HG03064 (cell line): ENCODE measurements at regions not wholly inside any gene's neighbourhood (a gene's known extent, or its start where the extent isn't known, plus 50 kb on each side); places are given as distances from the start of the nearest gene placed in this dataset.
"Not testable (repeated sequence)": the region's sequence is repeated elsewhere in the genome, so short reads cannot be mapped to it uniquely, and the experiment has no call there.

Experiments used
- ATAC-seq: cut with Tn5 transposase; IDR thresholded peaks from one replicate; pipeline ENCODE4 v1.9.1; 2021; ENCODE audit warnings: low read depth; ENCODE audit not compliant: unreplicated experiment

DNA sequence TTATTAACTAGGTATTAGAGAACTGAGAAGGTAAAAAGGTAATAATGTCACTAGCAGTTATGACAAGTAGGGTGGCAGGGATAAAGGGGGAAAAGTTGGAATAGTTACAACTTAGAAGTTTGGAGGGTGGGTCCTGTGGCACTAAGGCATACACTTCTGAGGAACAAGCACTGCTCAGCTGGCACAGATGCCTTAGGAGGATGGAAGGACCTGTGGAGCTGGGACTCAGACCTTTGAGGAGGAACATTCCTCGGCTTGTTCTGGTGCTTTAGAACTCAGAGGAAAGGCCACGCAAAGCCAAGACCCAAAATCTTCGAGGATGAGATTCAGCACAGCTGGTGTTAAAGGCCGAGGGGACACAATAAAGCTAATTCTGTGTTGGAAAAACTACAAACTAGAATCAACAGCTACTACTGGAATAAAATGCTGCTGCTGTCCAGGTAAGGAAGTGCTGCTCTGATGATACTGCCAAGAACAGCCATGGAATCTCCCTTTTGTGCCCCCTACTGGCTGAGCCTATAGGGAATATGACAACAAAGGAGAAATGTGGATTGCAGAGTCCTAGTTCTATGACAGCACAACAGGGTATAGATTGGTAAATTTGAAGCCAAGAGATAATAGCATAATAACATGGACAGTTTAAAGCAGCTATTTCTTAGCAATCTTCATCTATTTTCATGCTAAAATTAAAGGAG is 126.7 kb downstream of the SLC25A46 start:
- ATAC-seq = no peak

GRCh38 chr5:110869927-110870326 is 131.1 kb downstream of the SLC25A46 start:
- ATAC-seq = no peak

DNA sequence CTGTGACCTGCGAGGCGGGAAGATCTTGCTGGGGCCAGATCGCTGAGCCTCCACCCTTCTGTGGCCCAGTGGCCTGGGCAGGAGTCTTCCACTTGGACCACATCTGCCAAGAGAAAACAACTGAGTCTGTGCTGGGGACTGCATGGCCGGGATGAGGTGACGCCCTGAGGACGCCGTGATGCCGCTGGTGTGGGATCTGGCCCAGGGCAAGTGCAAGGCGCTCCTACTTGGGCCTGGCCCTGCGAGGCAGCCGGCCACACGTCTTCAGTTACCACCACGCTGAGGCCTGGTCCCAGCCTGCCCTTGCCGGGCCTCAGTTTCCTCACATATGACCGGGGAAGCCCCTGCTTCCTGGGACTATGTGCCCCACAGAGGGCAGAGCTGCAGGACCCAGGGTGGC is 133.4 kb downstream of the SLC25A46 start:
- ATAC-seq = no peak

DNA sequence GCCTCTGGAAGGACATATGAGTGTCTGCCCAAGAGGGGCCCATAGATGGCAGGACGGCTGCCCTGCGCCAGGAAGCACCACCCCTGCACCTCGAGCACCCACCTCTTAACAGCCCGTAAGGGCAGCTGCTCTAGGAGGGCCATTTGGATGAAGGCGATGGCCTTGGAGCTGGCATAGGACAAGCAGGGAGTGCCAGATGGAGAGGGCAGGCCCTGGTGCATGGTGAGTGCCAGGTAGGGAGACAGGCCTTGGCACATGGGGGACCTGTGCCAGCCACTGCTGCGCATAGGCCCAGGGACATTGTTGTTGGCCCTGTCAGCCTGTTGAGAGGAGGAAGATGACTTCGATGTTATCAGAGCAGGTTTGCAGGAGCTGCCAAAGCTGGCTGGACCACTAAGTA is 134.2 kb downstream of the SLC25A46 start:
- ATAC-seq = no peak

- no peak for ATAC-seq
Measured at GRCh38 chr5:110873773-110874437, 135.1 kb downstream of the SLC25A46 start.

GRCh38 chr5:110875115-110875514 is 136.3 kb downstream of the SLC25A46 start:
- ATAC-seq = not testable (repeated sequence)

DNA sequence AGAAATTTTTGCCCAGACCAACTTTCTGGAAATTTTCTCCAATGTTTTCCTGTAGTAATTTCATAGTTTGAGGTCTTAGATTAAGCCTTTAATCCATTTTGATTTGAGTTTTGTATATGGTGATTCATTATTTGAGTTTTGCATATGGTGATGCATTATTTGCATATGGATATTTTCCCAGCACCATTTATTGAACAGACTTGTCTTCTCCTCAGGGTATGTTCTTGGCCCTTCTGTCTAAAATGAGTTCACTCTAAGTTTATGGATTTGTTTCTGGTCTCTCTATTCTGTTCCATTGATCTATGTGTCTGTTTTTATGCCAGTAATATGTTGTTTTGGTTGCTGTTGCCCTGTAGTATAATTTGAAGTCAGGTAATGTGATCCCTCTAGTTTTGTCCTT is 139.3 kb downstream of the SLC25A46 start:
- ATAC-seq = no peak

GRCh38 chr5:110879675-110880074 is 140.9 kb downstream of the SLC25A46 start:
- no peak for ATAC-seq

- no peak for ATAC-seq
Measured at GRCh38 chr5:110880413-110880812, 141.6 kb downstream of the SLC25A46 start.

- ATAC-seq = no peak
Measured at GRCh38 chr5:110884005-110884404, 145.2 kb downstream of the SLC25A46 start.

DNA sequence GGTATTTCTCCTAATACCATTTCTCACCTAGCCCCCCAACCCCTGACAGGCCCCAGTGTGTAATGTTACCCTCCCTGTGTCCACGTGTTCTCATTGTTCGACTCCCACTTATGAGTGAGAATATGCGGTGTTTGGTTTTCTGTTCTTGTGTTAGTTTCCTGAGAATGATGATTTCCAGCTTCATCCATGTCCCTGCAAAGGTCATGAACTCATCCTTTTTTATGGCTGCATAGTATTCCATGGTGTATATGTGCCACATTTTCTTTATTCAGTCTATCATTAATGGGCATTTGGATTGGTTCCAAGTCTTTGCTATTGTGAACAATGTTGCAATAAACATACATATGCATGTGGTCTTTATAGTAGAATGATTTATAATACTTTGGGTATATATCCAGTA is 148.4 kb downstream of the SLC25A46 start:
- not testable (repeated sequence) for ATAC-seq

DNA sequence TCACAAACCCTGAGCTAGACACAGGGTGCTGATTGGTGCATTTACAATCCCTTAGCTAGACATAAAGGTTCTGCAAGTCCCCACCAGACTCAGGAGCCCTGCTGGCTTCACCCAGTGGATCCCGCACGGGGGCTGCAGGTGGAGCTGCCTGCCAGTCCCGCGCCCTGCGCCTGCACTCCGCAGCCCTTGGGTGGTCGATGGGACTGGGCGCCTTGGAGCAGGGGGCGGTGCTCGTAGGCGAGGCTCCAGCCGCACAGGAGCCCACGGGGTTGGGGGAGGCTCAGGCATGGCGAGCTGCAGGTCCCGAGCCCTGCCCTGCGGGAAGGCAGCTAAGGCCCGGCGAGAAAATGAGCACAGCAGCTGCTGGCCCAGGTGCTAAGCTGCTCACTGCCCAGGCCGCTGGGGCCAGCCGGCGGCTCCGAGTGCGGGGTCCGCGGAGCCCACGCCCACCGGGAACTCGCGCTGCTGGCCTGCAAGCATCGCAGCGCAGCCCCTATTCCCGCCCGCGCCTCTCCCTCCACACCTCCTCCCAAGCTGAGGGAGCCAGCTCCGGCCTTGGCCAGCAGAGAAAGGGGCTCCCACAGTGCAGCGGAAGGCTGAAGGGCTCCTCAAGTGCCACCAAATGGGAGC is 155.2 kb downstream of the SLC25A46 start:
- not testable (repeated sequence) for ATAC-seq

DNA sequence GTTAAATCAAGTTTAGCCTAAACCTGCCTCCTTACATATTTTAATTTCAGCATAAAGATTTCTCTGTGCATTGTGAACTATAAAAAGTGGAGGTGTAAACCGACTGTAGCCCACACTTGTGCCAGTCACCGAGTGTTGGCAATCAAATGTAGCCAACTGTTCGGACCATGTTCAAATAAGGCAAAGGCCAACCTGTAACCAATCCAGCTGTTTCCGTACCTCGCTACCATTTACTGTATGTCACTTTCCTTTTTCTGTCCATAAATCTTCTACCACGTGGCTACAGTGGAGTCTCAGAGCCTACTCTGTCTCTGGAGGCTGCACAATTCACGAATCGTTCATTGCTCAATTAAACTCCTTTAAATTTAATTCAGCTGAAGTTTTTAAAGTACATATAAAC is 156.0 kb downstream of the SLC25A46 start:
- no peak for ATAC-seq

- no peak for ATAC-seq
Measured at GRCh38 chr5:110896901-110897300, 158.1 kb downstream of the SLC25A46 start.

DNA sequence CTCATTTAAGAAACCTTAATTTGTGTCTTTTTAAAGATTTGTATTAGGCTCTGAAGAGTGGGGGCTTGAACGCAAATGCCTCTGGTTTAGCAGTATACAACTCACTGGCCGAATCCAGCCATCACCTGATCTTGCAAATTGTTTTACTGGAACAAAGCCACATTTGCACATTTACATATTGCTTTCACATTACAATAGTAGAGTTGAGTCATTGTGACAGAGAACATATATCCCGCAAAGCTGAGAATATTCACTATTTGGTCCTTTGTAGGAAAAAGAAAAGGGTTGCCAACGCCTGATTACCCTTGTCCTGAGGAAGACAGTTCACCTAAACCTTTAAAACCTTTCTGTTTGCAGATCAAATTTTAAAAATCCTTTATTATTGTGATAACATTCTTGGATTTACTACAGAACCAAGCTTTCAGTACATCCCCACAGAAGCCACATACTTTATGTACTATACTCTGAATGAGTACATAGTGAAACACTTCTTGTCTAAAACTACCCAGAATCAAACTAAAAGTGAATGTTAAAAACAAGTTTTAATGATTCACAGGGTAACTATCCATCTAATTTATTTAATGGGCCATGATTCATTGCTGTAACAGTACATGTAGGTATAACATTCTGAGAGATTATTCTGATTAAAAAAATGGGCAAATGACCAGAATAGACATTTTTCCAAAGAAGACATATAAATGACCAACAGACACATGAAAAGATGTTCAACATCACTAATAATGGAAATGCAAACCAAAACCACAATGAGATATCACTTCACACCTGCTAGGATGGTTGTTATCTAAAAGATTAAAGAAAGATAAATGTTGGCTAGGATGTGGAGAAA is 161.0 kb downstream of the SLC25A46 start:
- peak; percentile 86 for ATAC-seq

DNA sequence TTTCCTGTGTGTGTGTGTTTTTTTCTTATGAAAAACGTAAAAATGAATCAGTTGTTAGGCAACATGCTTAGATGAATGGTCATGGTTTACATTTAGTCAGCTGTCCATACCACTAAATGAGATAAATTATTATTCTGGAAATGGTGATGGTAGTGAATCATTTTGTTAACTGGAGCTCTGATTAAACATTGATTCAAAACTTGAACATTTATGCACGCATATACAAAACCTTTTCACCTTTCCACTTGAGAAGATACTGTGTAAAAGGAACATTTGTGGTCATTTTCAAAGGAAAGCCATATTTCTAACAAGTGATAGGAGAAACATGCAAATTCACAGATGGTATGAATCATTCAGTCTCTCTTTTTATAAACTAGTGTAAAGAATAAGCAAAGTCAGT is 162.0 kb downstream of the SLC25A46 start:
- peak; percentile 34 for ATAC-seq

GRCh38 chr5:110903966-110904365 is 165.2 kb downstream of the SLC25A46 start:
- ATAC-seq = no peak

DNA sequence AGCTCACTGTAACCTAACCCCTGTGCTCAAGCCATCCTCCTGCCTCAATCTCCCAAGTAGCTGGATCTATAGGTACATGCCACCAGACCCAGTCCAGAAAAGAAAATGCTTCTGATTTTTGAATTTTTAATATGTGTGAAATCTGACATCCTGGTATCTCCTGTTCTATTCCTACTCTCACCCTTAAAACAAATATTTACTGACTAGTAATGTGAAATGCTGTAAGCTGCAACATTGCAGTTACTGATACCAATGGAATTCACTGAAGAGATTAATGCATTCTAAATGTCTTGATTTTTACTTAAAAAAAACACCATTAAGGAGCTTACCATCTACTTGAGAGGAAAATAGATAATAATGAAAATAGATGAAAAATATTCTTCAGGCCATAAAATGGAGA is 162.7 kb upstream of the TSLP start:
- ATAC-seq = no peak

DNA sequence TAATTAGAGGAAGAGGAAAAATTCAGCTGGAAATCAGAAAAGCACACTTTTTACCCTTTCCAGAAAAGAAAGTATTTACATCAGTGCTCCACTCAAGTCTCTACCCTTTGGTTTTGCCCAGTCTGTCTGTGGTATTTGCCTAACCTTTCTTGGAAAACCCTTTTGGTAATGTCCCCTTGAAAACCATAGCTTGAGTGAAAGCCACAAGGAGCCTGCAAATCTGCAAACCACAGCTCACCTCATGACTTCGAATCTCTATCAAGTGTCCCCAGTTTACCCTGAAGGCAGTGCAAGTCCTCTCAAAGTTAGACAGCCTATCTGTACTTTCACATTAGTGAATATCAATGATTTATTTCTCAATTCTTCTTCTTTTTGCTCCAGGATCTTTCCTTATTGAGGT is 162.1 kb upstream of the TSLP start:
- ATAC-seq = no peak

DNA sequence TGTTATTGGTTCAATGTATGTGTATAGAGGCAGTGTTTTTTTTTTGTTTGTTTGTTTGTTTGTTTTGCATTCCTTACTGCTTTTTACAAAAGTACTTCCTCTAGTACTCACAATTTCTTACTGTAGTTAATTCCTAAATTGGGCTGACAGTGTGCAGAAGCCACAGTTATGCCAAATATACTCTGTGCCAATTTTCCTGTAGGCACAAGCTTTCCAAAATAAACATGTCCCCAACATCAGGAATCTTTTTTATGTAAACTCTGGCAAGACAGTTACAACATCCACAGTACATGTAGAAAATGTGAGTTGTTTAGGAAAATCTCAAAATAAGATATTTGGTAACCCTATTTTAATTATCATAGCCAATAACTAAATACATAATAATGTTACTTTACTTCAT is 161.6 kb upstream of the TSLP start:
- ATAC-seq = no peak

- no peak for ATAC-seq
Measured at GRCh38 chr5:110913221-110913620, 158.3 kb upstream of the TSLP start.
